Endothelial cell of umbilical vein (primary cell): ENCODE measurements at regions not wholly inside any gene's neighbourhood (a gene's known extent, or its start where the extent isn't known, plus 50 kb on each side); places are given as distances from the start of the nearest gene placed in this dataset.

ENCODE experiments used
- EZH2 ChIP-seq: IDR thresholded peaks from 2 replicates; pipeline ENCODE4 v1.6.1; 2012; ENCODE audit warnings: borderline replicate concordance, low read depth, mild to moderate bottlenecking, moderate library complexity, low read length, inconsistent platforms; ENCODE audit not compliant: severe bottlenecking
- MAX ChIP-seq: IDR thresholded peaks from 2 replicates; pipeline ENCODE4 v1.6.1; 2011; ENCODE audit not compliant: insufficient read depth, insufficient read length
- POLR2A ChIP-seq: IDR thresholded peaks from 2 replicates; pipeline ENCODE4 v1.6.1; 2012; ENCODE audit warnings: low read depth, mild to moderate bottlenecking, control low read depth, low read length
- POLR2AphosphoS5 ChIP-seq: IDR thresholded peaks from 2 replicates; pipeline ENCODE4 v1.6.1; 2012; ENCODE audit warnings: low read depth, mild to moderate bottlenecking, control low read depth, low read length, moderate library complexity; ENCODE audit not compliant: insufficient read depth
- TF ChIP-seq, protein P1 (sequence below), 2 donors: IDR thresholded peaks; 1 replicate in 1 of 2; 2 replicates in 1 of 2; pipeline ENCODE4 v1.5.1; 2011; ENCODE audit warnings: low read length in 2 of 2, mild to moderate bottlenecking in 2 of 2, moderate library complexity in 2 of 2, control low read depth in 1 of 2, inconsistent platforms in 1 of 2, low read depth in 1 of 2; ENCODE audit not compliant: insufficient read depth in 1 of 2; ENCODE audit errors: extremely low read depth in 1 of 2

DNA sequence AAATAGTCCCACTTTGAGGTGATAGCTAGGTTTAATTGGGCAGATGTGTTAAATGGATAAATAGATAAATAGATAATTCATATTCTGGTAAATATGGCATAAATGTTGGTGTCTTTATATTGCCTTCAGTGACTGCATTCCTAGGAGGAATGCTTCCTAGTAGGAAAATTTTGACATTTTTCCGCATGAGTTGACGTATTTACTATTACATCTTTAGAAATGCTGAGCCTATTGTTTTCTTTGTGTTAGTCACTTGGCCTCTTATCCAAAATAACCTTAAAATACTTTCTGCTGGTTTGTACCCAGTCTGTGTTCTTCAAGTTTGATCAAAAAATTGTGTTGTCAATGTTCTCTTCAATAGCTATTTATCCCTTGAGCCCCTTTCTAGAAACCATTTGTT is 495.6 kb upstream of the ZEB2 start:
- TF ChIP-seq, protein P1, sequence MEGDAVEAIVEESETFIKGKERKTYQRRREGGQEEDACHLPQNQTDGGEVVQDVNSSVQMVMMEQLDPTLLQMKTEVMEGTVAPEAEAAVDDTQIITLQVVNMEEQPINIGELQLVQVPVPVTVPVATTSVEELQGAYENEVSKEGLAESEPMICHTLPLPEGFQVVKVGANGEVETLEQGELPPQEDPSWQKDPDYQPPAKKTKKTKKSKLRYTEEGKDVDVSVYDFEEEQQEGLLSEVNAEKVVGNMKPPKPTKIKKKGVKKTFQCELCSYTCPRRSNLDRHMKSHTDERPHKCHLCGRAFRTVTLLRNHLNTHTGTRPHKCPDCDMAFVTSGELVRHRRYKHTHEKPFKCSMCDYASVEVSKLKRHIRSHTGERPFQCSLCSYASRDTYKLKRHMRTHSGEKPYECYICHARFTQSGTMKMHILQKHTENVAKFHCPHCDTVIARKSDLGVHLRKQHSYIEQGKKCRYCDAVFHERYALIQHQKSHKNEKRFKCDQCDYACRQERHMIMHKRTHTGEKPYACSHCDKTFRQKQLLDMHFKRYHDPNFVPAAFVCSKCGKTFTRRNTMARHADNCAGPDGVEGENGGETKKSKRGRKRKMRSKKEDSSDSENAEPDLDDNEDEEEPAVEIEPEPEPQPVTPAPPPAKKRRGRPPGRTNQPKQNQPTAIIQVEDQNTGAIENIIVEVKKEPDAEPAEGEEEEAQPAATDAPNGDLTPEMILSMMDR (IDR thresholded peaks at IDR 0.05; ENCODE audit: extremely low read depth in 1 of 2, insufficient read depth in 1 of 2, low read depth in 1 of 2, low read length in 2 of 2): no peak
- TF ChIP-seq EZH2 (no peak), POLR2A (no peak), MAX (no peak), POLR2AphosphoS5 (no peak)
